HG03159 (cell line): ENCODE measurements at regions not wholly inside any gene's neighbourhood (a gene's known extent, or its start where the extent isn't known, plus 50 kb on each side); places are given as distances from the start of the nearest gene placed in this dataset.

Experiments used
- ATAC-seq: cut with Tn5 transposase; IDR thresholded peaks from one replicate; pipeline ENCODE4 v1.9.1; 2021; ENCODE audit warnings: mild to moderate bottlenecking, moderate library complexity; ENCODE audit not compliant: unreplicated experiment

- ATAC-seq, result no peak
Observed at GRCh38 chr7:155178096-155178495, 108.0 kb downstream of the HTR5A start.

GRCh38 chr7:155181768-155182167, 111.6 kb downstream of the HTR5A start:
- no peak for ATAC-seq

GRCh38 chr7:155182406-155182970, 112.4 kb downstream of the HTR5A start:
- no peak for ATAC-seq

GRCh38 chr7:155183655-155184054, 113.5 kb downstream of the HTR5A start:
- no peak for ATAC-seq

GRCh38 chr7:155184923-155185322, 112.8 kb upstream of the INSIG1 start:
- no peak for ATAC-seq

- ATAC-seq, result no peak
Observed at GRCh38 chr7:155187061-155187785, 110.5 kb upstream of the INSIG1 start.

- no peak for ATAC-seq
Observed at GRCh38 chr7:155188357-155188756, 109.3 kb upstream of the INSIG1 start.

GRCh38 chr7:155188821-155189581, 108.7 kb upstream of the INSIG1 start:
- no peak for ATAC-seq

- no peak for ATAC-seq
Observed at GRCh38 chr7:155189590-155189989, 108.1 kb upstream of the INSIG1 start.

GRCh38 chr7:155190688-155191087, 107.0 kb upstream of the INSIG1 start:
- ATAC-seq, result peak; percentile 69

GRCh38 chr7:155191137-155191536, 106.5 kb upstream of the INSIG1 start:
- ATAC-seq, result no peak

GRCh38 chr7:155191901-155192478, 105.7 kb upstream of the INSIG1 start:
- no peak for ATAC-seq

- no peak for ATAC-seq
Observed at GRCh38 chr7:155192961-155193640, 104.6 kb upstream of the INSIG1 start.

GRCh38 chr7:155193716-155194115, 104.0 kb upstream of the INSIG1 start:
- no peak for ATAC-seq

- ATAC-seq, result no peak
Observed at GRCh38 chr7:155194382-155195140, 103.1 kb upstream of the INSIG1 start.

- ATAC-seq, result no peak
Observed at GRCh38 chr7:155195939-155196523, 101.6 kb upstream of the INSIG1 start.

- ATAC-seq, result no peak
Observed at GRCh38 chr7:155198196-155198892, 99.3 kb upstream of the INSIG1 start.

- peak; percentile 72 for ATAC-seq
Observed at GRCh38 chr7:155198901-155199845, 98.5 kb upstream of the INSIG1 start.
